ENCODE measurements at regions not wholly inside any gene's neighbourhood (a gene's known extent, or its start where the extent isn't known, plus 50 kb on each side); places are given as distances from the start of the nearest gene placed in this dataset.

GRCh38 chr6:14974372-14974771 lies 271.5 kb upstream of the JARID2 start:
- TF ChIP-seq ARNTL (CRISPR knock-in tag; IDR thresholded peaks at IDR 0.05; ENCODE audit: borderline replicate concordance, low read depth) (no peak), CREB5 (CRISPR knock-in tag; IDR thresholded peaks at IDR 0.05; ENCODE audit: low read depth) (no peak), PATZ1 (CRISPR knock-in tag; IDR thresholded peaks at IDR 0.05; ENCODE audit: borderline replicate concordance) (no peak), ZFP3 (CRISPR knock-in tag; IDR thresholded peaks at IDR 0.05) (no peak), SNAI2 (CRISPR knock-in tag; IDR thresholded peaks at IDR 0.05) (no peak), GLIS3 (CRISPR knock-in tag; IDR thresholded peaks at IDR 0.05) (no peak), CSRNP3 (CRISPR knock-in tag; IDR thresholded peaks at IDR 0.05) (no peak), BACH2 (CRISPR knock-in tag; IDR thresholded peaks at IDR 0.05; ENCODE audit: borderline replicate concordance) (no peak)
